Right renal cortex interstitium (tissue), 3 donors: ENCODE measurements at regions not wholly inside any gene's neighbourhood (a gene's known extent, or its start where the extent isn't known, plus 50 kb on each side); places are given as distances from the start of the nearest gene placed in this dataset.
"Not testable (repeated sequence)": the region's sequence is repeated elsewhere in the genome, so short reads cannot be mapped to it uniquely, and the experiment has no call there.

Experiments
- DNase-seq, 3 donors: peaks; one replicate each; pipeline ENCODE4 v3.0.0-alpha.2; 2013; ENCODE audit warnings: low read depth in 3 of 3, low spot score in 2 of 3

GRCh38 chr6:137933696-137934095 lies 66.6 kb downstream of the TNFAIP3 start:
- no peak for DNase-seq

DNA sequence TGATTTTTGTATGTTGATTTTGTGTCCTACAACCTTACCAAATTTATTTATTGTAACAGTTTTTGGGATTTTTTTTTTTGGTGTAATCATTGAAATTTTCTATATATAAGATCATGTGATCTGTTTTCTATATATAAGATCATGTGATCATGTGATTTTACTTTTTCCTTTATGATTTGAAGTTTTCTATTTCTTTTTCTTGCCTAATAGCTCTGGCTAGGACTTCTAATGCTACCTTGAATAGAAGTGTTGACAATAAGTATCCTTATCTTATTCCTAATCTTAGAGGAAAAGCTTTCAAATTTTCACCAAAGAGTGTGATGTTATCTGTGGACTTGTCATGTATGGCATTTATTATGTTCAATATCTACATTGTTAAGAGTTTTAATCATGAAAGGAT lies 69.7 kb downstream of the TNFAIP3 start:
- DNase-seq = no peak

GRCh38 chr6:137937834-137938233 lies 70.8 kb downstream of the TNFAIP3 start:
- no peak for DNase-seq

DNA sequence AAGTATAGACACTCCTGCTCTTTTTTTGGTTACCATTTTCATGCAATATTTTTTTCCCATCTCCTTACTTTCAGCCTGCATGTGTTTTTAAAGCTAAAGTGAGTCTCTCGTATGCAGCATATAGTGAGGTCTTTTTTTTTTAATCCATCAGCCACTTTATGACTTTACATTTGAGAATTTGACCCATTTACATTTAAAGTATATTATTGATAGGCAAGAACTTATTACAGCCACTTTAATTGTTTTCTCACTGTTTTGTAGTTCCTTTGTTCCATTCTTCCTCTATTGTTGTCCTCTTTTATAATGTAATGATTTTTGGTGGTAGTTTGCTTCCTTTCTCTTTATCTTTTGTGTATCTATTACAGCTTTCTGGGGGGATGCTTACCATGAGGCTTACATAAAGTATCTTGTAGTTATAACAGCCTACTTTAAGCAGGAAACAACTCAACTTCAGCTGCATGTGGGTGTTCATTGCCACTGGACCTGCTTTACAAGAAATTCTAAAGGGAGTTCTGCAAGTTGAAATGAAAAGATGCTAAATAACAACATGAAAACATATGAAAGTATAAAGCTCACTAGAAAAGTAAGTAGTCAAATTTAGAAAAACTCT lies 71.8 kb downstream of the TNFAIP3 start:
- no peak for DNase-seq

DNA sequence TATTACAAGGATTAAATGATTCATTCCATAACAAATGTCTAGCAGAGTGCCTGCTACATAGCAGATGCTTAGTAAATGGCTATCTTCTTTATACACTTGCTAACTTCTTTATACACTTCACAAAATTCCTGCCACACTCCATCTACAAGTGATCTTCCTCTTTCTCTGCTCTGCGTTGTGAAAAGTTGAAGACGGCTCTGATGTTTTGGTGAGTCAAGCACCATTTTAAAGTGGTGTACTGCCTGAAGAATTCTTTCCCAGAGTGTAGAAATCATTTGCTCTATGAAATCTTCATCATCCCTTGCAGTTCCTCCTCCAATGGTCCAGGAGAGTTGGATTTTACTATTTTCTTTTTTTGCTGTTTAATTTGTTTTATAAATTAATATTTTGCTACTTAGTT lies 74.9 kb downstream of the TNFAIP3 start:
- no peak for DNase-seq

DNA sequence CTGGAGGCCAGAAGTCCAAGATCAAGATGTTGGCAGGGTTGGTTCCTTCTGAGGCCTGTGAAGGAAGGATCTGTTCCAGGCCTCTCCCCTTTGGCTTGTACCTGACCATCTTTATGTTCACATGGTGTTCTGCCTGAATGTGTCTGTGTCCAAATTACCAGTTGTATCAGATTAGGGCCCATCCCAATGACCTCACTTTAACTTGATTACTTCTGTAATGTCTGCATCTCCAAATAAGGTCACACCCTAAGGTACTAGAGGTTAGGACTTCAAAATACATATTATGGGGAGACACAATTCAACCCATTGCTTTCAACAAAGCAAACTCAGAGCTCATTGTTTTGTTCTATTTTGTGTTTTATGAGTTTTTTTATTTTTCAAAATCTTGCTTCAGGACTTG lies 75.7 kb downstream of the TNFAIP3 start:
- no peak for DNase-seq

DNA sequence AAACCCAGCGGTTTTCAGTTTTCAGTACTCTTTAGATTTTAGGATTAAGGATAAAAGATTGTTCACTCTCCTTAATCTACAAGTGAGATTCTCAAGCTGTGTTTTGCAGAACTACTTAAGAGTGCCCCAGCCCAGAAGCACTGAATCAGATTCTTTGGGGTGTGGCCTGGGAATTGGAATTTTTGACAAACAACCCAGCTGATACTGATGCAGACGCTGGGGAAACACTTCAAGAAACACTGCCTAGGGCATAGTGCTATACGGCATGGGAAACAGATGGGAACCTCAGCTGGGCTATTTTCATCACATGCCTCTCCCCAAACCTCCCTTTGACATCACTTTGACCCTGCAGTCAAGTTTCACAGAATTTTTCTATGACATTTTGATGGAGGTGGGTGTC lies 77.3 kb downstream of the TNFAIP3 start:
- DNase-seq = not testable (repeated sequence)

DNA sequence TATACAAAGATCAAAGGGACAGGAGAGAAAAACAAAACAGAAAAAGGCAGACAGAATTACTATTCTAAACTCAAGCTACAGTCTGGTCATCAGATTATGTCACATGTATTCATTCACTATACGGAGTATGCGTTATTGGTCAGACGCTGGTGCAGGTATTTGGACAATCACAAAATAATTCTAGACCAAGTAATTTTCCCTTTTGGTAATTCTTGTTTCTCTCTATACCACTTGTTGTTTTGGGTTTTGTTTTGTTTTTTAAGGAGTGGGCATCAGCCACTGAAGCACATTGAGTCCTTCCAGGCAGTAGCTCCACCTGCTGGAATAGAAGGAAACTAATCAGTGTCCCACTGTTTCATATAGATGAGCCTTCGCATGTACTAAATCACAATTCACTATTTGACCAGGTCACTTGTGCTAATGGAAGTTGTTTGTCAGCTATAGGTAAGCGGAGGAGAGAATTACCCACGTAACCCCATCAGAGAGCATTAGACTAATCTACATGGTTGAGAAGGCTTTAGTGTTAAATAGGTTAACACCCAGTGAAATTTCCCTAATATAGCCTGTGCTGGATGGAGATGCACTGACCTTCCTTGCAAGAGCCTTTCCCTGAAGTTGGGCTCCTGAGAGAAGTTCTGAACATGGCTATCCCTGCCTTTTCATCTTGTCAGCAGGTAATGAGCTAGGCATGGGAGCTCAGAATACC lies 77.9 kb downstream of the TNFAIP3 start:
- peak; percentile 16 to 33 (median 23) for DNase-seq

GRCh38 chr6:137949686-137950390 lies 82.8 kb downstream of the TNFAIP3 start:
- DNase-seq = no peak

GRCh38 chr6:137950581-137950980 lies 83.5 kb downstream of the TNFAIP3 start:
- no peak for DNase-seq

DNA sequence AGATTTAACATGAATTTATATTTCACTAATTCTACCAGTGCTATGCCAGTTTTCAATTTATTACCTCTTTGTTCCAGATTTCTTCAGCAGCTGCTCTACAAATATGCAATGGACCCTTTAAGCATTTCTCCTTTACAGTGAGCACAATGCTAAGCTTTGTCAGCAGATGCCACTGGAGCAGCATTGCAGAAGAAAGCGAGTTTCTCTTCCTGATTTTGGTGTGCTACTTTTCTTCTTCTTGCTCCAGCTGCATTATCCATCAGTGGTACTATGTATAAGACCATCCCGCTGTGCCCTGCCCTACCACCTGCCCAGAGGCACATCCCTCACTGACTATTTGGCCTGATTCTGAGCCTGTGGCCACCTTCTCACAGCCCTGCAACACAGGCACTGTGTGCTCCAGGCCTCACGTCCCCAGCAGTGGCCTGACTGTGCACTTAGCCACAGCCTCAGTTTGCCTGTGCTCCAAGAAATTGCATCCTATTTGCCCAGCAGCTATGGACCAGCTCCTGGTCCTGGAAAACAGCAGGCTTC lies 84.1 kb downstream of the TNFAIP3 start:
- no peak for DNase-seq

- DNase-seq = no peak
These were observed 85.2 kb downstream of the TNFAIP3 start for GRCh38 chr6:137952247-137952646.

DNA sequence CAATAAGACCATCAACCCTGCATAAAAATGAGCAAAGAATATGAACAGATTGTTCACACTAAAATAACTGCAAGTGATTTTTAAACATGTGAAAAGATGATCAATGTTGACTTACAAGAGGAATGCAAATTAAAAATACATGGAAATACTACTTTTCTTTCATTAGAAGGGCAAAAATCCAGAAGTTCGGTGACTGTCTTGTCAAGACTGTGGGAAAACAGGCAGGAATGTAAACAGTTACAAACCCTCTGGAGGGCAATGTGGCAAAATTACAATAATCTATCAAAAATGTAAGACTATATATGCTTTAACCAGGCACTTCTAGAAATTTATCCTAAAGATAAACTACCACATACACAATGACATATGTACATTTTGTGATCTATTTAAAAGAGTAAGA lies 86.7 kb downstream of the TNFAIP3 start:
- no peak for DNase-seq

- DNase-seq = no peak
These were observed 87.2 kb downstream of the TNFAIP3 start for GRCh38 chr6:137954253-137954652.

GRCh38 chr6:137956098-137956488 lies 89.0 kb downstream of the TNFAIP3 start:
- DNase-seq = no peak

- DNase-seq = no peak
These were observed 90.4 kb downstream of the TNFAIP3 start for GRCh38 chr6:137957471-137957870.

DNA sequence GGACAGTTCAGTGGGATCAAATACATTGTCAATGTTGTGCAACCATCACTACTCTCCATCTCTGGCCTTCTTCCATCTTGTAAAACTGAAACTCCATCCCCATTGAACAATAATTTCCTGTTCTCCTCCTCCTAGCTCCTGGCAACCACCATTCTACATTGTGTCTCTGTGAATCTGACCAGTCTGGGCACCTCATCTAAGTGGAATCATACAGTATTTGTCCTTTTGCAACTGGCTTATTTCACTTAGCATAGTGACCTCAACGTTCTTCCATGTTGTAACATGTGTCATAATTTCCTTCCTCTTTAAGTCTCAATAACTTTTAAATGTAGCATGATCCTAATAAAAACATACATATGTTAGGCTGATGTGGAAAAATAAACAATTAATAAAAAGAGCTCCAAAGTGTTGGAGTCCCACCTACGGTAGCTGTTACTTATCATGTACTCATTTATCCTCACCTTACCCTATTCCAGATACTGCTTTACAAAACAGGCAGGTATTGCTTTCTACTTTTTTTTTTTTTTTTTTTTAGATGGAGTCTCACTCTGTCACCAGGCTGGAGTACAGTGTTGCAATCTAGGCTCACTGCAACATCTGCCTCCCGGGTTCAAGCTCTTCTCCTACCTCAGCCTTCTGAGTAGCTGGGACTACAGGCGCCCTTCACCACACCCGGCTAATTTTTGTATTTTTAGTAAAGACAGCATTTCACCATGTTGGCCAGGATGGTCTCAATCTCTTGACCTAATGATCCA lies 91.9 kb downstream of the TNFAIP3 start:
- DNase-seq = no peak

DNA sequence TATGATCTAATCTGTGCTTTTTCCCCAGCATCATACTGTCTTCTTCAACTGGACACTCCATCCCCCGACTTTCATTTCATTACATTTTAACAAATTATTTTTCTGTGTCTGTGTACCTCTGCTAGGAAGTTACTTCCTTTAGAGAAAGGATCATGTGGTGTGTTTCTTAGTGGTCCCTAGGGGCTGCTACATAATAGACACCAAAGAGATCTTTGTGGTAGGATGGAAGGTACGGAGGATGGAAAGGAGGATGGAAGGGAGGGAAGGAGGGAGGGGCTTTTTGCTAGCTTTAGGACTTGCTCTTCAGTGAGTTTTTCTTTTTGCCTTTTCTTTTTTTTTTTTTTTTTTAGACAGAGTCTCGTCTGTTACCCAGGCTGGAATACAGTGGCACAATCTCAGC lies 95.7 kb downstream of the TNFAIP3 start:
- no peak for DNase-seq

GRCh38 chr6:137964876-137965275 lies 97.8 kb downstream of the TNFAIP3 start:
- no peak for DNase-seq

DNA sequence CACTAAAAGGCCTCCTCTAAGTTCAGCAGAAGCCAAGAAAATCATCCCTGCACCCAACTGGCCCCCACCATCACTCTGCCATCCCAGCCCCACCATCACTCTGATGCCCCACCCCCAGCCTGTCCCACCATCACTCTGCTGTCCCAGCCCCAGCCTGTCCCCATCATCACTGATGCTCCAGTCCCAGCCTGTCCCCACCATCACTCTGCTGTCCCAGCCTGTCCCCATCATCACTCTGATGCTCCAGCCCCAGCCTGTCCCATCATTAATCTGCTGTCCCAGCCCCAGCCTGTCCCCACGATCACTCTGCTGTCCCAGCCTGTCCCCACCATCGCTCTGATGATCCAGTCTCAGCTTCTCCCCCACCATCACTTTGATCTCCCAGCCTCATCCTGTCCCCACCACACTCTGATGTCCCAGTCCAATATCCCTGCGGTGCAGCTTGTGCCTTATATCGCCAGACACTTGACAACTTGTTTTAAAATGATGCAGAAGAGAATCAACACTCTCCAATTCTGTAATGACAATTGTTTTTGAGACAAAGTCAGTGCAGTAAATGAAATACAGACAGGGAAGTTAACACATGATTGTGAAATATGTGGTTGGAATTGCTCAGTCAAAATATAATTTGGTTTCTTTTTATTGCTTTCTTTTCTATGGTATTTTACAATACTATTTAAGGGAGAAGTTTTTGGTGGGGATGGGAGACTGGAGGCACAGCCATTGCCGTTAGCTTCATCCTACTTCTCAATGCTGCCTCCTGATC lies 100.8 kb downstream of the TNFAIP3 start:
- no peak for DNase-seq
